ENCODE measurements at regions not wholly inside any gene's neighbourhood (a gene's known extent, or its start where the extent isn't known, plus 50 kb on each side); places are given as distances from the start of the nearest gene placed in this dataset.

GRCh38 chr4:26106776-26107175 is 192.8 kb downstream of the SMIM20 start:
- DNase-seq: no peak

GRCh38 chr4:26108054-26108453 is 194.0 kb downstream of the SMIM20 start:
- DNase-seq: no peak

GRCh38 chr4:26110493-26110892 is 196.5 kb downstream of the SMIM20 start:
- DNase-seq: no peak

GRCh38 chr4:26113339-26113940 is 199.4 kb downstream of the SMIM20 start:
- no peak for DNase-seq

GRCh38 chr4:26116057-26116456 is 202.0 kb downstream of the SMIM20 start:
- no peak for DNase-seq

- no peak for DNase-seq
These were observed 200.6 kb upstream of the RBPJ start for GRCh38 chr4:26120098-26120825.

- no peak for DNase-seq
These were observed 198.1 kb upstream of the RBPJ start for GRCh38 chr4:26122690-26123089.

GRCh38 chr4:26124753-26125321 is 196.0 kb upstream of the RBPJ start:
- no peak for DNase-seq

GRCh38 chr4:26126143-26126718 is 194.6 kb upstream of the RBPJ start:
- no peak for DNase-seq

- DNase-seq: no peak
These were observed 193.8 kb upstream of the RBPJ start for GRCh38 chr4:26126994-26127393.

GRCh38 chr4:26127851-26128337 is 192.9 kb upstream of the RBPJ start:
- no peak for DNase-seq

GRCh38 chr4:26130173-26130572 is 190.6 kb upstream of the RBPJ start:
- DNase-seq: no peak

GRCh38 chr4:26130841-26131432 is 189.9 kb upstream of the RBPJ start:
- DNase-seq: no peak

GRCh38 chr4:26131711-26132110 is 189.1 kb upstream of the RBPJ start:
- no peak for DNase-seq

GRCh38 chr4:26132858-26133257 is 188.0 kb upstream of the RBPJ start:
- DNase-seq: no peak

- no peak for DNase-seq
These were observed 187.0 kb upstream of the RBPJ start for GRCh38 chr4:26133840-26134239.

- no peak for DNase-seq
These were observed 185.5 kb upstream of the RBPJ start for GRCh38 chr4:26135331-26135730.

GRCh38 chr4:26136615-26137014 is 184.2 kb upstream of the RBPJ start:
- DNase-seq: no peak

- DNase-seq: no peak
These were observed 183.5 kb upstream of the RBPJ start for GRCh38 chr4:26137288-26137687.

GRCh38 chr4:26139310-26139924 is 181.4 kb upstream of the RBPJ start:
- DNase-seq: no peak

- DNase-seq: no peak
These were observed 180.5 kb upstream of the RBPJ start for GRCh38 chr4:26140150-26140898.

- no peak for DNase-seq
These were observed 179.6 kb upstream of the RBPJ start for GRCh38 chr4:26141051-26141721.

All from NCI-H526 treated with DMSO at 0.1 percent for 48 hours (cell line).